Ascending aorta (tissue), 2 donors: ENCODE measurements at regions not wholly inside any gene's neighbourhood (a gene's known extent, or its start where the extent isn't known, plus 50 kb on each side); places are given as distances from the start of the nearest gene placed in this dataset.

Experiments used
- DNase-seq, 2 donors: peaks; one replicate each; pipeline ENCODE4 v3.0.0-alpha.2; 2019; ENCODE audit warnings: low spot score in 2 of 2
- H3K27ac ChIP-seq, 2 donors: fragments of 200-600 bp; sonication (generic); one replicate each; pipeline ENCODE4 v1.5.1; 2016 to 2017; ENCODE audit warnings: mild to moderate bottlenecking in 1 of 2
- H3K27me3 ChIP-seq: fragments of 200-600 bp; sonication (generic); one replicate; pipeline ENCODE4 v1.5.1; 2017
- H3K36me3 ChIP-seq, 2 donors: fragments of 200-600 bp; sonication (generic); one replicate each; pipeline ENCODE4 v1.5.1; 2016
- H3K4me1 ChIP-seq, 2 donors: fragments of 200-600 bp; sonication (generic); one replicate each; pipeline ENCODE4 v1.5.1; 2016 to 2017; ENCODE audit warnings: mild to moderate bottlenecking in 1 of 2
- H3K4me3 ChIP-seq, 2 donors: fragments of 200-600 bp; sonication (generic); one replicate each; pipeline ENCODE4 v1.5.1; 2016 to 2017; ENCODE audit warnings: mild to moderate bottlenecking in 1 of 2
- H3K9me3 ChIP-seq, 2 donors: fragments of 200-600 bp; sonication (generic); one replicate each; pipeline ENCODE4 v1.5.1; 2016
- intact Hi-C: fragments of 100-400 bp; cut with DNase I; formaldehyde crosslinking; loops from one replicate; pipeline ENCODE4 v1.15.1; 2023
- TF ChIP-seq, protein P1 (sequence below), 3 experiments: fragments of 200-600 bp in 2 of 3; fragments of 450-650 bp in 1 of 3; sonication (generic) in 2 of 3; IDR thresholded peaks; one replicate each; pipeline ENCODE4 v1.5.1; 2016 to 2019; ENCODE audit warnings: antibody characterized with exemption in 3 of 3, mild to moderate bottlenecking in 1 of 3, moderate library complexity in 1 of 3

DNA sequence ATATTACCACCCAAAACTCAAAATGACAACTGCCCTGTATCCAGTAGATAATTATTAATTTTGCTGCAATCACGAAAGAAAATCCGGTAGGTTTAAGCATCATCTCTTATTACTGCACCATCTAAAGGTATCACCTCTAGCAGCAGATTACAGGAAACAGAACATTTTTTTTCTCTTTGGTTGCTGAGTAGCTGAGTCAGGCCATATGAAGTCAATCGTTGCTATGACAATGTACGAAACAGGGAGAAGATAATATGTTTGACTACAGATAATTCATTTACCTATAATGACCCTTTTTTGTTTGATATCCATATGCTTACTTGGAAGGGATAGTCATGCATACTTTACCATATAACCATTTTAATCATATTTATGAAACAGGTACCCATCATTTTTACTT lies 831.6 kb upstream of the CHAC2 start:
- no peak overlapping the region for H3K4me3 ChIP-seq
- no peaks in the 10 kb centered on the region for H3K9me3 ChIP-seq

DNA sequence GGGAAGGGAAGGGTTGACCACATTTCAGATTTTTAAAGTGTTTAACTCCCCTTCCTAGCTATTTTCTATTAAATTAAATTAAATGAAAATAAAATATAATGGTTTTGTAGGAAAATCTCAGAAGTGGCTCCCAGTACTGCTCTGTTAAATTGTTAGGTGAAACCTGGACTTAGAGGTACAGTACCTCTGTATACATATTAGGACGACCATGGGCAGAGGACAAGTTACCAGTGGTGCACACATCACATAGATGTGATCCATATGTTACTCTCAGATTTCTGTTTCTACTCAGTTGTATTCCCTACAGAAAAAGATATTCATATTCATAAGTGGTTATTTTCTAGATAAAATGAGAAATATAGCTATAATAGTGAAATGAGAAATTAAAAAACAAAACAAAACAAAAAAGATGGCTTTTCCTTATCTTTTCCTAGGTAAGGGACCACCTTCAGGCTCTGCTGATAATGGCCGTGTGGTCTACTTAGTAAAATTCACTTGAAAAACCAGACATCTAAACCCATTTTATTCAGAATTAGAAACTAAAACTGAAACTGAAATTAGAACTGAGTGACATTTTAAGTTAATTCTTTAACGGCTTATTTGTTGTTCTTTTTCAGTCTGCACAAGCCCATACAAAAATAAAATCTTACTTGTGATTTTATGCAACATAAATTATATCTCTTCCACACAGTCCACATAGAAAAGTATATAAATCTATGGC lies 832.5 kb upstream of the CHAC2 start:
- no peaks in the 10 kb centered on the region for H3K9me3 ChIP-seq
- intact Hi-C loops, result no loop called here
- H3K27ac ChIP-seq, result no peak overlapping the region
- no peaks in the 10 kb centered on the region for H3K36me3 ChIP-seq
- H3K4me3 ChIP-seq, result no peak overlapping the region
- DNase-seq, result no peak
- H3K4me1 ChIP-seq, result peaks cover 2% of the 10 kb centered on the region in 2 donors
- no peaks in the 10 kb centered on the region for H3K27me3 ChIP-seq
- TF ChIP-seq, protein P1, sequence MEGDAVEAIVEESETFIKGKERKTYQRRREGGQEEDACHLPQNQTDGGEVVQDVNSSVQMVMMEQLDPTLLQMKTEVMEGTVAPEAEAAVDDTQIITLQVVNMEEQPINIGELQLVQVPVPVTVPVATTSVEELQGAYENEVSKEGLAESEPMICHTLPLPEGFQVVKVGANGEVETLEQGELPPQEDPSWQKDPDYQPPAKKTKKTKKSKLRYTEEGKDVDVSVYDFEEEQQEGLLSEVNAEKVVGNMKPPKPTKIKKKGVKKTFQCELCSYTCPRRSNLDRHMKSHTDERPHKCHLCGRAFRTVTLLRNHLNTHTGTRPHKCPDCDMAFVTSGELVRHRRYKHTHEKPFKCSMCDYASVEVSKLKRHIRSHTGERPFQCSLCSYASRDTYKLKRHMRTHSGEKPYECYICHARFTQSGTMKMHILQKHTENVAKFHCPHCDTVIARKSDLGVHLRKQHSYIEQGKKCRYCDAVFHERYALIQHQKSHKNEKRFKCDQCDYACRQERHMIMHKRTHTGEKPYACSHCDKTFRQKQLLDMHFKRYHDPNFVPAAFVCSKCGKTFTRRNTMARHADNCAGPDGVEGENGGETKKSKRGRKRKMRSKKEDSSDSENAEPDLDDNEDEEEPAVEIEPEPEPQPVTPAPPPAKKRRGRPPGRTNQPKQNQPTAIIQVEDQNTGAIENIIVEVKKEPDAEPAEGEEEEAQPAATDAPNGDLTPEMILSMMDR (IDR thresholded peaks at IDR 0.05), result no peak

More for the DNA sequence above, 831.6 kb upstream of the CHAC2 start:
- no peaks in the 10 kb centered on the region for H3K36me3 ChIP-seq
- intact Hi-C loops, result no loop called here
- H3K27ac ChIP-seq, result no peak overlapping the region
- TF ChIP-seq, protein P1 (IDR thresholded peaks at IDR 0.05), result no peak
- peaks cover 2% of the 10 kb centered on the region in 2 donors for H3K4me1 ChIP-seq
- no peaks in the 10 kb centered on the region for H3K27me3 ChIP-seq
- no peak for DNase-seq

DNA sequence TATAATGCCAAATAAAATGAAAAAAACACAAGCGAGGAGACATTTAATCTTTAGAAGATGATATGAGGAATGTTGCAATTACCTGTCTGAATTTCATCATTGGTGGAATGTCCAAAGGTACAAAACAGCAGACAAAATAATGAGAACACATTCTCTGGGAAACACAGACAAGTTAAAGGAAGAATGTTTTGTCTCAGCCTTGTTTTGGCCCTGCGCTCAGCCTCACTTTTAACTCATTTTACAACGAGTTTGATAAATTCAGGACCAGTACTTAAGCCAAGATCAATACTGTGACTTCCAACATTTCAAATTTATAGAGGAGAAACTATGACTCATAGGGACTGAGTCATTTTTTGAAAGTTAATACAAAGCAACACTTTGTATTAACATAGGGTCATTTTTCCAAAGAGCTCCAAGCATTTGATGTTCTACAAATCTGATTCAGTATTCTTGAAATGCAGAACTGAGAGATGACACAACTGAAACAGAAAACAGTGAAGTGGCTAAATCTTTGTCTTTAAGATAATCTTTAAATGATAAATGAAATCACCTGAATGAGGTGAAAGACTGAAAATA lies 833.2 kb upstream of the CHAC2 start:
- TF ChIP-seq, protein P1 (IDR thresholded peaks at IDR 0.05), result no peak
- no peaks in the 10 kb centered on the region for H3K27me3 ChIP-seq
- no peak overlapping the region for H3K27ac ChIP-seq
- H3K36me3 ChIP-seq, result no peaks in the 10 kb centered on the region
- H3K4me1 ChIP-seq, result peaks cover 2% of the 10 kb centered on the region in 2 donors
- no peaks in the 10 kb centered on the region for H3K9me3 ChIP-seq
- intact Hi-C loops, result no loop called here
- H3K4me3 ChIP-seq, result no peak overlapping the region
- no peak for DNase-seq

DNA sequence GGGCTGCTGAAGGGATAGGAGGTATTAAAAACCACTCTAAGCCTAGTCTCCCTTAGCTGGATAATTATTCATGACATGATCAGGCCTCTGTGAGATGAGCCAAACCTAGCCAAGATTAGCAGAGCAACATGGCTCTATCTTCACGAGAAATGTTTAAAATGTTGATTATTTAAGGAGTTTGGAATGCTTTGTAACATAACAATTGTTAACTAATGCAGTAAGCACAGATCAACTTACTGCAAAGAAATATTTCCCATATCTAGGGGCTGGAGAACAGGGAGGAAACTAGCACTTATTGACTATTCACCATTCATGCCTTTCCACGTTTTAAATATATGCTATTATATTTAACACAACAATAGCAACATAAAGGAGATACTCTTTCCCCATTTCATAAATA lies 833.7 kb upstream of the CHAC2 start:
- Histone ChIP-seq H3K27me3 (no peaks in the 10 kb centered on the region), H3K9me3 (no peaks in the 10 kb centered on the region), H3K36me3 (no peaks in the 10 kb centered on the region), H3K4me1 (peaks cover 2% of the 10 kb centered on the region in 2 donors), H3K27ac (no peak overlapping the region), H3K4me3 (no peak overlapping the region)
- TF ChIP-seq, protein P1 (IDR thresholded peaks at IDR 0.05), result no peak
- DNase-seq, result no peak
- intact Hi-C loops, result no loop called here

DNA sequence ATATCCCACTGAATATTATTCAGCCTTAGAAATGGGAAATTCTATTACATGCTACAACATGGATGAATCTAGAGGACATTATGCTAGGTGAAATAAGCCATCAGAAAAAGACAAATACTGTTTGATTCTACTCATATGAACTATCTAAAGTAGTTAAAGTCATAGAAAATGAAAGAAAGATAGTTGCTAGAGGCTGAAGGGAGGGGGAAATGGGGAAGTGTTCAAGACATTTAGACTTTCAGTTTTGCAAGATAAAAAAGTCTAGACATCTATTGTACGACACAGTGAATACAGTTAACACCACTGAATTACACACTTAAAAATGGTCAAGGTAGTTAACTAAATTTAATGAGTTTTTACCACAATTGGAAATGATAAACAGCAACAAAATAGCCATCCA lies 835.9 kb upstream of the CHAC2 start:
- H3K4me1 ChIP-seq, result peaks cover 2% of the 10 kb centered on the region in 2 donors
- TF ChIP-seq, protein P1 (IDR thresholded peaks at IDR 0.05), result no peak
- H3K4me3 ChIP-seq, result no peak overlapping the region
- no peaks in the 10 kb centered on the region for H3K36me3 ChIP-seq
- intact Hi-C loops, result no loop called here
- no peaks in the 10 kb centered on the region for H3K9me3 ChIP-seq
- H3K27ac ChIP-seq, result no peak overlapping the region
- H3K27me3 ChIP-seq, result no peaks in the 10 kb centered on the region
- no peak for DNase-seq
